ENCODE measurements at regions not wholly inside any gene's neighbourhood (a gene's known extent, or its start where the extent isn't known, plus 50 kb on each side); places are given as distances from the start of the nearest gene placed in this dataset.

DNA sequence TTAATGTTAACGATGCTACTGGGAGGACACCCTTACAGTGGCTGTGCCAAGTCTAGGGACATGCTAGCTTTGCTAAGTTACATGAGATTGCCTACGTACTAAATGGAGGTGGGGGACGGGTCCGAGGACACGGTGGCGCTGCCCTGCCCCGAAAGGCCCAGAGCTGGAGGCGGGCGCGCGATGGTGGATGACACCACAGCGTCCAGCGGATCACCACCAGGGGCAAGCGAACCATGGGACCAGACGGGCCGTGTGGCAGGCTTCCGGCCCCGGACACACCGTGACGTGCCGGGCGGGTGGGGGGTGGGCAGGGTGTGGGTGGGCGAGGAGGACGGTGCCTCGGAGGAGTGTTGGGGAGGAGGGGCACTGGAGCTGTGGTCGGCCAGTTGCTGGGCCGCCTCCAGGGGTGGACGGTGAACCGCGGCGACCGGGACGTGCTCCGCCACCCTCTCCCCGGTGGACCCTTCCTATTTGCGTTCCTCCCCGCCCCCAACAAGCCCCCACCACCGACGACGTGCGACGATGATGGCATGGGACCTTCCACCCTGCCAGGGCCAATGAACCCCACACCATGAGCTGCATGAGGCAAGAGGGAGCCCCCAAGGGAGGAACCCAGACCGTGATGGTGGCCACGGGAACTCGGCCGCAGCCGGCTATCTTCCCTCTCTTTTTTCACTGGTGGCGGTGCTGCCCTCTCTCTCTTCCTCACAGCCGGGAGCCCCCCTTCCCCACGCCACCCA lies 773.3 kb upstream of the DEFB115 start:
- DNase-seq (ENCODE audit: low read depth) (no peak), FAIRE-seq (no peak)
- Histone ChIP-seq H3K9ac (ENCODE audit: low read length) (no peak overlapping the region), H3K4me1 (ENCODE audit: insufficient read depth, low read length) (no peaks in the 10 kb centered on the region), H2AFZ (ENCODE audit: low read depth, low read length) (no peak overlapping the region), H3K36me3 (ENCODE audit: insufficient read depth, low read length) (no peaks in the 10 kb centered on the region), H3K4me2 (ENCODE audit: low read length) (no peak overlapping the region), H3K4me3 (ENCODE audit: insufficient read depth, low read depth, low read length) (no peak overlapping the region), H3K79me2 (ENCODE audit: insufficient read depth, low read length) (no peaks in the 10 kb centered on the region), H3K27ac (ENCODE audit: low read depth, low read length) (no peak overlapping the region), H3K9me3 (ENCODE audit: insufficient read depth, low read depth, low read length) (peaks cover 3% of the 10 kb centered on the region), H3K27me3 (ENCODE audit: insufficient read depth, low read length) (no peaks in the 10 kb centered on the region), H4K20me1 (ENCODE audit: insufficient read depth, low read length) (no peaks in the 10 kb centered on the region)
- no peaks in the 10 kb centered on the region for H3K36me3 Mint-ChIP-seq (ENCODE audit: low read depth, unreplicated experiment)
- H3K27me3 Mint-ChIP-seq (ENCODE audit: low read depth, unreplicated experiment): no peaks in the 10 kb centered on the region
- peaks cover 22% of the 10 kb centered on the region for H3K9me3 Mint-ChIP-seq (ENCODE audit: unreplicated experiment)
- no peak overlapping the region for H3K27ac Mint-ChIP-seq (ENCODE audit: unreplicated experiment)
- H3K4me1 Mint-ChIP-seq (ENCODE audit: low read depth, unreplicated experiment): no peaks in the 10 kb centered on the region
- TF ChIP-seq EZH2 (IDR thresholded peaks at IDR 0.05; ENCODE audit: insufficient read depth, low read length) (no peak), CTCF (IDR thresholded peaks at IDR 0.05; ENCODE audit: insufficient read depth, low read depth, low read length) (no peak)
- H3K4me3 Mint-ChIP-seq (ENCODE audit: unreplicated experiment): no peak overlapping the region

DNA sequence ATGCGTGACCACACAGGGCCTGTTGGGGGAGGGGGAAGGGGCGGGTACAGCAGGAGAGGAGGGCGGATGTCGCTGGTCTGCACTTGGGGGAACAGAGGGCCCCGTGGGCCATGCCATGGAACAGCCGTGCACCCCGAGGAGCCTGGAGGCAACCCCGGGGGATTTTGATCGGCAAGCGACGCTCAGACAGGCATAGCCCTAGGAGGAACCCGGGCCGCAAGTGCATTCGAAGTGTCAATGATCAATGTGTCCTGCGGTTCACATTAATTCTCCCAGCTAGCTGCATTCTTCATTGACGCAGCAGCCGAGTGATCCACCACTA lies 772.8 kb upstream of the DEFB115 start:
- no peaks in the 10 kb centered on the region for H3K27me3 Mint-ChIP-seq (ENCODE audit: low read depth, unreplicated experiment)
- no peak overlapping the region for H3K9ac ChIP-seq (ENCODE audit: low read length)
- TF ChIP-seq EZH2 (IDR thresholded peaks at IDR 0.05; ENCODE audit: insufficient read depth, low read length) (no peak), CTCF (IDR thresholded peaks at IDR 0.05; ENCODE audit: insufficient read depth, low read depth, low read length) (no peak)
- no peaks in the 10 kb centered on the region for H3K27me3 ChIP-seq (ENCODE audit: insufficient read depth, low read length)
- H3K4me3 Mint-ChIP-seq (ENCODE audit: unreplicated experiment): no peak overlapping the region
- no peak overlapping the region for H3K27ac Mint-ChIP-seq (ENCODE audit: unreplicated experiment)
- no peaks in the 10 kb centered on the region for H3K36me3 Mint-ChIP-seq (ENCODE audit: low read depth, unreplicated experiment)
- no peaks in the 10 kb centered on the region for H3K79me2 ChIP-seq (ENCODE audit: insufficient read depth, low read length)
- no peaks in the 10 kb centered on the region for H3K4me1 Mint-ChIP-seq (ENCODE audit: low read depth, unreplicated experiment)
- H3K36me3 ChIP-seq (ENCODE audit: insufficient read depth, low read length): no peaks in the 10 kb centered on the region
- H4K20me1 ChIP-seq (ENCODE audit: insufficient read depth, low read length): no peaks in the 10 kb centered on the region
- H3K4me2 ChIP-seq (ENCODE audit: low read length): no peak overlapping the region
- FAIRE-seq: no peak
- H3K9me3 ChIP-seq (ENCODE audit: insufficient read depth, low read depth, low read length): peaks cover 3% of the 10 kb centered on the region
- H3K27ac ChIP-seq (ENCODE audit: low read depth, low read length): no peak overlapping the region
- H2AFZ ChIP-seq (ENCODE audit: low read depth, low read length): no peak overlapping the region
- DNase-seq (ENCODE audit: low read depth): no peak
- H3K4me1 ChIP-seq (ENCODE audit: insufficient read depth, low read length): no peaks in the 10 kb centered on the region
- H3K9me3 Mint-ChIP-seq (ENCODE audit: unreplicated experiment): peaks cover 22% of the 10 kb centered on the region
- no peak overlapping the region for H3K4me3 ChIP-seq (ENCODE audit: insufficient read depth, low read depth, low read length)

GRCh38 chr20:30485331-30486102 lies 771.9 kb upstream of the DEFB115 start:
- DNase-seq (ENCODE audit: low read depth) (no peak), FAIRE-seq (no peak)
- Mint-ChIP-seq H3K36me3 (ENCODE audit: low read depth, unreplicated experiment) (no peaks in the 10 kb centered on the region), H3K4me1 (ENCODE audit: low read depth, unreplicated experiment) (no peaks in the 10 kb centered on the region), H3K9me3 (ENCODE audit: unreplicated experiment) (peaks cover 22% of the 10 kb centered on the region), H3K4me3 (ENCODE audit: unreplicated experiment) (no peak overlapping the region), H3K27me3 (ENCODE audit: low read depth, unreplicated experiment) (no peaks in the 10 kb centered on the region), H3K27ac (ENCODE audit: unreplicated experiment) (no peak overlapping the region)
- no peaks in the 10 kb centered on the region for H3K79me2 ChIP-seq (ENCODE audit: insufficient read depth, low read length)
- H3K9ac ChIP-seq (ENCODE audit: low read length): no peak overlapping the region
- no peak overlapping the region for H3K27ac ChIP-seq (ENCODE audit: low read depth, low read length)
- H3K9me3 ChIP-seq (ENCODE audit: insufficient read depth, low read depth, low read length): peaks cover 3% of the 10 kb centered on the region
- no peaks in the 10 kb centered on the region for H3K27me3 ChIP-seq (ENCODE audit: insufficient read depth, low read length)
- no peak overlapping the region for H3K4me3 ChIP-seq (ENCODE audit: insufficient read depth, low read depth, low read length)
- no peaks in the 10 kb centered on the region for H3K4me1 ChIP-seq (ENCODE audit: insufficient read depth, low read length)
- H4K20me1 ChIP-seq (ENCODE audit: insufficient read depth, low read length): no peaks in the 10 kb centered on the region
- no peak overlapping the region for H3K4me2 ChIP-seq (ENCODE audit: low read length)
- no peak overlapping the region for H2AFZ ChIP-seq (ENCODE audit: low read depth, low read length)
- TF ChIP-seq CTCF (IDR thresholded peaks at IDR 0.05; ENCODE audit: insufficient read depth, low read depth, low read length): no peak
- TF ChIP-seq EZH2 (IDR thresholded peaks at IDR 0.05; ENCODE audit: insufficient read depth, low read length): no peak
- no peaks in the 10 kb centered on the region for H3K36me3 ChIP-seq (ENCODE audit: insufficient read depth, low read length)

Measured in astrocyte (in vitro differentiated cells and primary cell).